HEK293T (cell line): ENCODE measurements at regions not wholly inside any gene's neighbourhood (a gene's known extent, or its start where the extent isn't known, plus 50 kb on each side); places are given as distances from the start of the nearest gene placed in this dataset.

Experiments used
- ARNT ChIP-seq: fragments of 450-650 bp; IDR thresholded peaks from 2 replicates; pipeline ENCODE4 v1.6.1; 2017; ENCODE audit warnings: mild to moderate bottlenecking
- BHLHE40 ChIP-seq: fragments of 450-650 bp; IDR thresholded peaks from 2 replicates; pipeline ENCODE4 v1.6.1; 2016; ENCODE audit warnings: mild to moderate bottlenecking, moderate library complexity, borderline replicate concordance
- CTBP1 ChIP-seq: fragments of 450-650 bp; IDR thresholded peaks from 2 replicates; pipeline ENCODE4 v1.6.1; 2016; ENCODE audit warnings: borderline replicate concordance
- ELF4 ChIP-seq: fragments of 450-650 bp; IDR thresholded peaks from 2 replicates; pipeline ENCODE4 v1.6.1; 2017; ENCODE audit warnings: antibody characterized with exemption
- FOXA1 ChIP-seq: fragments of 450-650 bp; IDR thresholded peaks from 2 replicates; pipeline ENCODE4 v1.6.1; 2016; ENCODE audit warnings: mild to moderate bottlenecking
- FOXK2 ChIP-seq: fragments of 450-650 bp; IDR thresholded peaks from 2 replicates; pipeline ENCODE4 v1.6.1; 2016; ENCODE audit warnings: mild to moderate bottlenecking
- HDGF ChIP-seq: fragments of 450-650 bp; IDR thresholded peaks from 2 replicates; pipeline ENCODE4 v1.6.1; 2017; ENCODE audit warnings: antibody characterized with exemption, borderline replicate concordance
- L3MBTL2 ChIP-seq: fragments of 450-650 bp; conservative IDR thresholded peaks from 2 replicates; pipeline ENCODE4 v1.6.1; 2016; ENCODE audit warnings: mild to moderate bottlenecking
- LEF1 ChIP-seq: fragments of 450-650 bp; IDR thresholded peaks from 2 replicates; pipeline ENCODE4 v1.6.1; 2017; ENCODE audit warnings: mild to moderate bottlenecking, borderline replicate concordance
- NFRKB ChIP-seq: fragments of 450-650 bp; IDR thresholded peaks from 2 replicates; pipeline ENCODE4 v1.6.1; 2016; ENCODE audit warnings: mild to moderate bottlenecking, moderate library complexity
- SP1 ChIP-seq: fragments of 450-650 bp; IDR thresholded peaks from 2 replicates; pipeline ENCODE4 v1.6.1; 2017
- SUZ12 ChIP-seq: fragments of 450-650 bp; IDR thresholded peaks from 2 replicates; pipeline ENCODE4 v1.6.1; 2016; ENCODE audit warnings: mild to moderate bottlenecking
- TARDBP ChIP-seq: fragments of 450-650 bp; IDR thresholded peaks from 2 replicates; pipeline ENCODE4 v1.6.1; 2016
- ZNF384 ChIP-seq: fragments of 450-650 bp; IDR thresholded peaks from 2 replicates; pipeline ENCODE4 v1.6.1; 2016

GRCh38 chr5:51889703-51890102 lies 506.5 kb downstream of the ISL1 start:
- TF ChIP-seq TARDBP (no peak), ELF4 (no peak), CTBP1 (no peak), HDGF (no peak), FOXK2 (no peak), SUZ12 (no peak), BHLHE40 (no peak), FOXA1 (no peak), L3MBTL2 (no peak), SP1 (no peak), ZNF384 (no peak), LEF1 (no peak), ARNT (no peak), NFRKB (no peak)
